PC-3 (cell line): ENCODE measurements at regions not wholly inside any gene's neighbourhood (a gene's known extent, or its start where the extent isn't known, plus 50 kb on each side); places are given as distances from the start of the nearest gene placed in this dataset.

Experiments
- EZH2 ChIP-seq: fragments of 300-600 bp; sonication (generic); IDR thresholded peaks from one replicate; pipeline ENCODE4 v1.6.1; 2017; ENCODE audit warnings: antibody characterized with exemption, mild to moderate bottlenecking, low read length; ENCODE audit not compliant: unreplicated experiment
- EZH2phosphoT487 ChIP-seq: fragments of 300-600 bp; sonication (generic); IDR thresholded peaks from 2 replicates; pipeline ENCODE4 v1.6.1; 2018; ENCODE audit warnings: mild to moderate bottlenecking, antibody characterized with exemption, low read length, borderline replicate concordance
- TF ChIP-seq, protein P1 (sequence below): fragments of 300-600 bp; sonication (generic); conservative IDR thresholded peaks from 2 replicates; pipeline ENCODE4 v1.5.1; 2017; ENCODE audit warnings: antibody characterized with exemption, low read depth, mild to moderate bottlenecking, low read length

DNA sequence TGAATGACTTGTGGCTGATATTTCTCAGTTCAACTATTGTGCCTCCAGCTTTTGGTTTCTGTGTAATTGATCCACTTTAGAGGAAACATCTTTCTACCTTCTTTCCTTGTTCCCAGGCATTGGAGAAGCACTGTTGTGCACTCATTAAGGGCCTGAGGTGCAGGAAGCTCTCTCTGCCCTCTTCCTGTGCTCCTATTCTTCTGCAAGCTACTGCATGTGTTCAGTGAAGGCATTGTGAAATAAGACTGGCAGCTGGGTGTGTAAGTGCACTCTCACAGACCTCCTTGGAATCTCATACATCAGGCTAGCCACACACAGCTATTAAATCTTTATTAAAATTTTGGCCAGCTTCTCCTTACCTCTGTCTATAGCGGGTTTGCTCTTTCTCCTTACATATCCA lies 177.8 kb downstream of the OGFRL1 start:
- TF ChIP-seq, protein P1, sequence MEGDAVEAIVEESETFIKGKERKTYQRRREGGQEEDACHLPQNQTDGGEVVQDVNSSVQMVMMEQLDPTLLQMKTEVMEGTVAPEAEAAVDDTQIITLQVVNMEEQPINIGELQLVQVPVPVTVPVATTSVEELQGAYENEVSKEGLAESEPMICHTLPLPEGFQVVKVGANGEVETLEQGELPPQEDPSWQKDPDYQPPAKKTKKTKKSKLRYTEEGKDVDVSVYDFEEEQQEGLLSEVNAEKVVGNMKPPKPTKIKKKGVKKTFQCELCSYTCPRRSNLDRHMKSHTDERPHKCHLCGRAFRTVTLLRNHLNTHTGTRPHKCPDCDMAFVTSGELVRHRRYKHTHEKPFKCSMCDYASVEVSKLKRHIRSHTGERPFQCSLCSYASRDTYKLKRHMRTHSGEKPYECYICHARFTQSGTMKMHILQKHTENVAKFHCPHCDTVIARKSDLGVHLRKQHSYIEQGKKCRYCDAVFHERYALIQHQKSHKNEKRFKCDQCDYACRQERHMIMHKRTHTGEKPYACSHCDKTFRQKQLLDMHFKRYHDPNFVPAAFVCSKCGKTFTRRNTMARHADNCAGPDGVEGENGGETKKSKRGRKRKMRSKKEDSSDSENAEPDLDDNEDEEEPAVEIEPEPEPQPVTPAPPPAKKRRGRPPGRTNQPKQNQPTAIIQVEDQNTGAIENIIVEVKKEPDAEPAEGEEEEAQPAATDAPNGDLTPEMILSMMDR: no peak
- no peak for TF ChIP-seq EZH2
- no peak for TF ChIP-seq EZH2phosphoT487
